ENCODE measurements at regions not wholly inside any gene's neighbourhood (a gene's known extent, or its start where the extent isn't known, plus 50 kb on each side); places are given as distances from the start of the nearest gene placed in this dataset.

DNA sequence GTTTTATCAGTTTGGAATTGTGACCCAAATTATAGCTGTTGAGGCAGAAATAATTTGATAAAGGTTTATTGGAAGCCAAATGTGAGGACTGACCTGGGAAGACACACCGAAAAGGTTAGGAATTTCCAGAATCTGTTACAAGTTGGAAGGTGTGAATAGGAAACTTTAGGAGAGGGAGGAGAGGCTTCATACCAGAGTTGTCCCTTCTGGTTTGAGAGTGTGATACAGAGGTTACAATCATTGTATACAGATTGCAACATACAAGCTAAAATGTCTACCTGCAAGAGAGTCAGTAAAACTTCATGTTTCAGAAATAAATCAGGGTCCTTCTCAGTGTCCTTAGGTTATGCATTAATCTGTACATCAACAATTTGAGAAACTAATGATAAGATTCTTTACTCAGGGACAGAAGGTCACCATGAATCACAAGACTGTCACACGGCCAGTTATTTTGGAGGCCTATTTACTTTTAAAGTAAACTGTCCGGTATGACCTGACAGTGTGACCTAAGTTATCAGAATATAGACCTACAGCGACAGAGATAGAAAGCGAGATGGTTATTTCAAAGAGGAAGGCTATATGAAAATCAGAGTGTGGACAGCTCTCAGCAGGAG is 204.9 kb upstream of the CTNND2 start:
- Histone ChIP-seq H3K36me3 (no peaks in the 10 kb centered on the region), H3K27ac (replicated peaks) (no peak overlapping the region), H3K27me3 (ENCODE audit: low read depth) (no peaks in the 10 kb centered on the region), H3K4me1 (no peaks in the 10 kb centered on the region), H3K4me3 (no peak overlapping the region), H3K9me3 (replicated peaks) (no peaks in the 10 kb centered on the region)
- intact Hi-C loops (cut with micrococcal nuclease): no loop called here
- no peak for DNase-seq
- TF ChIP-seq CTCF (IDR thresholded peaks at IDR 0.05; ENCODE audit: borderline replicate concordance): no peak

DNA sequence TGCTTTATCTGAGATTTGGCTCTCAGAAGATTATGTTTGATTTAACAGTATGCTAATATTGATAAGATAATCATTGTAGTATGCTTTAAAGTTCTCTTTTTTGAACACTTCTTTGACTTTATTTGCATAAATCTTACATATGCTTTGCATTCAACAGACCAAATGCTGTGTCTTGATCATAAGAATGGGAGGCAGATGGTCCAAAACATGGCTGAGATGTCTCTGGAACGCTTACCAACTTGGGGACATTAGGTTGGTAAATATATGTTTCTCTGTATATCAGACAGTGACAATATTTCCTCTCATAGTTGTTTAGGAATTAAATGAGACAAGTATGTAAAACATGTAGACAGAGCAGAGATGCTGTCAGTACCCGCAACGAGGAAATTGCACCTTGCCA is 197.9 kb upstream of the CTNND2 start:
- no peak for DNase-seq
- H3K36me3 ChIP-seq: no peaks in the 10 kb centered on the region
- intact Hi-C loops (cut with micrococcal nuclease): no loop called here
- TF ChIP-seq CTCF (IDR thresholded peaks at IDR 0.05; ENCODE audit: borderline replicate concordance): no peak
- no peaks in the 10 kb centered on the region for H3K27me3 ChIP-seq (ENCODE audit: low read depth)
- no peak overlapping the region for H3K27ac ChIP-seq (replicated peaks)
- no peaks in the 10 kb centered on the region for H3K4me1 ChIP-seq
- no peak overlapping the region for H3K4me3 ChIP-seq
- peaks cover 7% of the 10 kb centered on the region for H3K9me3 ChIP-seq (replicated peaks)

DNA sequence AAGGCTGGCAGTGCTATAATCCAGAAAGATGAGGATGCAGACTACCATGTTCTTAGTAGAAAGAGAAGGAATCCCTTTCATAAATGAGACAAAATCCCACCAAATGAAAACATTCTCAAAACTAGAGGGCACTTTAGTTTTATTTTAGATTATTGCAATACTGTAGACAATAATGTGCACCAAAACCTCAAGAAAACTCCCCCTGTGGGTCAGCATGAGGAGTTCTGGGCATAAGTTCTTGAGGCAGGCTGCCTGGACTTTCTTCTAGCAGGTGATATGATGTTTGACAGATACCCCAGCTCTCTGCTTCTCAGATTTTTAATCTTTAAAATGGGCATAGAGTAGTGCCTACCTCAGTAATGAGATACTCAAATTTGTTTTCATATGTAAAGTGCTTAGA is 196.3 kb upstream of the CTNND2 start:
- intact Hi-C loops (cut with micrococcal nuclease): no loop called here
- Histone ChIP-seq H3K36me3 (no peaks in the 10 kb centered on the region), H3K9me3 (replicated peaks) (peaks cover 7% of the 10 kb centered on the region), H3K4me1 (no peaks in the 10 kb centered on the region), H3K27me3 (ENCODE audit: low read depth) (no peaks in the 10 kb centered on the region), H3K4me3 (no peak overlapping the region), H3K27ac (replicated peaks) (no peak overlapping the region)
- TF ChIP-seq CTCF (IDR thresholded peaks at IDR 0.05; ENCODE audit: borderline replicate concordance): no peak
- no peak for DNase-seq

GRCh38 chr5:12099296-12099695 is 195.1 kb upstream of the CTNND2 start:
- no peak for DNase-seq
- no peak overlapping the region for H3K4me3 ChIP-seq
- intact Hi-C loops (cut with micrococcal nuclease): no loop called here
- no peak for TF ChIP-seq CTCF (IDR thresholded peaks at IDR 0.05; ENCODE audit: borderline replicate concordance)
- H3K4me1 ChIP-seq: no peaks in the 10 kb centered on the region
- no peaks in the 10 kb centered on the region for H3K36me3 ChIP-seq
- H3K9me3 ChIP-seq (replicated peaks): peaks cover 7% of the 10 kb centered on the region
- H3K27me3 ChIP-seq (ENCODE audit: low read depth): no peaks in the 10 kb centered on the region
- H3K27ac ChIP-seq (replicated peaks): no peak overlapping the region

- Histone ChIP-seq H3K27ac (replicated peaks) (no peak overlapping the region), H3K27me3 (ENCODE audit: low read depth) (no peaks in the 10 kb centered on the region), H3K4me1 (no peaks in the 10 kb centered on the region), H3K9me3 (replicated peaks) (peaks cover 17% of the 10 kb centered on the region), H3K4me3 (no peak overlapping the region), H3K36me3 (no peaks in the 10 kb centered on the region)
- DNase-seq: no peak
- intact Hi-C loops (cut with micrococcal nuclease): no loop called here
- no peak for TF ChIP-seq CTCF (IDR thresholded peaks at IDR 0.05; ENCODE audit: borderline replicate concordance)
Measured at GRCh38 chr5:12095808-12096281, 191.6 kb upstream of the CTNND2 start.

Measured in left ventricle myocardium inferior (tissue), 1 donor.